Endothelial cell of umbilical vein (primary cell): ENCODE measurements at regions not wholly inside any gene's neighbourhood (a gene's known extent, or its start where the extent isn't known, plus 50 kb on each side); places are given as distances from the start of the nearest gene placed in this dataset.

Experiments
- EZH2 ChIP-seq: IDR thresholded peaks from 2 replicates; pipeline ENCODE4 v1.6.1; 2012; ENCODE audit warnings: borderline replicate concordance, low read depth, mild to moderate bottlenecking, moderate library complexity, low read length, inconsistent platforms; ENCODE audit not compliant: severe bottlenecking
- JUN ChIP-seq: IDR thresholded peaks from 2 replicates; pipeline ENCODE4 v1.6.1; 2011; ENCODE audit warnings: borderline replicate concordance, low read depth; ENCODE audit not compliant: insufficient read length, insufficient read depth
- MYC ChIP-seq: IDR thresholded peaks from one replicate; pipeline ENCODE4 v1.6.1; 2011; ENCODE audit warnings: mild to moderate bottlenecking, low read depth, low read length
- POLR2AphosphoS5 ChIP-seq: IDR thresholded peaks from 2 replicates; pipeline ENCODE4 v1.6.1; 2012; ENCODE audit warnings: low read depth, mild to moderate bottlenecking, control low read depth, low read length, moderate library complexity; ENCODE audit not compliant: insufficient read depth
- TF ChIP-seq, protein P1 (sequence below), 2 donors: IDR thresholded peaks; 1 replicate in 1 of 2; 2 replicates in 1 of 2; pipeline ENCODE4 v1.5.1; 2011; ENCODE audit warnings: low read length in 2 of 2, mild to moderate bottlenecking in 2 of 2, moderate library complexity in 2 of 2, control low read depth in 1 of 2, inconsistent platforms in 1 of 2, low read depth in 1 of 2; ENCODE audit not compliant: insufficient read depth in 1 of 2; ENCODE audit errors: extremely low read depth in 1 of 2

DNA sequence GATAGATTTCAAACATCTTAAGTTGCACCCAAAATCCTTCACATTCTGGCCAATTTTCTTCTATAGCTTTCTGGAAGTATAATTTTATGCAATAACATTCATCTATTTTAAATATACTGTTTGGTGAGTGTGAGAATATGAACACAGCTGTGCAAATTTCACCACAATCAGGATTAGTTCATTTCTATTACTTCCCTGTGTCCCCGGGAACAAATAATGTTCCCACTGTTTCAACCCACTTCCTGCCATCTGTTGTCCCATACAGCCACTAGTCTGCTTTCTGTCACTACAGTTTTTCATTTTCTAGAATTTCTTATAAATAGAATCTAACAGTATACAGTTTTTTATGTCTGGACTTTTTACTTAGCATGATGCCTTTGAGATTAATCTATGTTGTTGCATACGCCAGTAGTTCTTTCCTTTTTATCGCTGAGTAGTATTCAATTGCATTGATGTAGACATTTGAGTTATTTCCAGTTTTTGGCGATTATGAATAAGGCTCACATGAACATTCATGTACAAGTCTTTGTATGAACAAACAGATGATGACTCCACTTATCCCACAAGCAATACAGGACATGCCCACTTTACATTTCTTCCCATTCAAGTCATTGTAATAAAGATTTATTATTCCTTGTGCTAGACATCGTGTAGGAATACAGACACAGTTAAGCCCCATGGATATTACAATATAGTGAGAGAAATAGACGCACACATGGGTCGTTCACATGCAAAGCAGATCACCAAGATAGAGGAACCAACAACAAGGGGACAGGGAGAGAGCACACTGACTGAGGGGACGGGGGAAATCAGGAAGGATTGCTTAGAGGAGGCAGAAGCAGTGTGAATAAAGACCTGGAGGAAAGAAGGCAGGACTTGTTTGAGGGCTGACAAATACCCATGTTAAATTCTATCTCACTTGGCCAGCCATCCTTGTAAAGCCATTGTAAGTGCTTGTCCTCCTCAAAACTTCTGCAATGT is 72.9 kb upstream of the PAX8 start:
- no peak for TF ChIP-seq EZH2
- TF ChIP-seq JUN = no peak
- no peak for TF ChIP-seq MYC
- TF ChIP-seq, protein P1, sequence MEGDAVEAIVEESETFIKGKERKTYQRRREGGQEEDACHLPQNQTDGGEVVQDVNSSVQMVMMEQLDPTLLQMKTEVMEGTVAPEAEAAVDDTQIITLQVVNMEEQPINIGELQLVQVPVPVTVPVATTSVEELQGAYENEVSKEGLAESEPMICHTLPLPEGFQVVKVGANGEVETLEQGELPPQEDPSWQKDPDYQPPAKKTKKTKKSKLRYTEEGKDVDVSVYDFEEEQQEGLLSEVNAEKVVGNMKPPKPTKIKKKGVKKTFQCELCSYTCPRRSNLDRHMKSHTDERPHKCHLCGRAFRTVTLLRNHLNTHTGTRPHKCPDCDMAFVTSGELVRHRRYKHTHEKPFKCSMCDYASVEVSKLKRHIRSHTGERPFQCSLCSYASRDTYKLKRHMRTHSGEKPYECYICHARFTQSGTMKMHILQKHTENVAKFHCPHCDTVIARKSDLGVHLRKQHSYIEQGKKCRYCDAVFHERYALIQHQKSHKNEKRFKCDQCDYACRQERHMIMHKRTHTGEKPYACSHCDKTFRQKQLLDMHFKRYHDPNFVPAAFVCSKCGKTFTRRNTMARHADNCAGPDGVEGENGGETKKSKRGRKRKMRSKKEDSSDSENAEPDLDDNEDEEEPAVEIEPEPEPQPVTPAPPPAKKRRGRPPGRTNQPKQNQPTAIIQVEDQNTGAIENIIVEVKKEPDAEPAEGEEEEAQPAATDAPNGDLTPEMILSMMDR (IDR thresholded peaks at IDR 0.05; ENCODE audit: extremely low read depth in 1 of 2, insufficient read depth in 1 of 2, low read depth in 1 of 2, low read length in 2 of 2) = no peak
- no peak for TF ChIP-seq POLR2AphosphoS5
